ENCODE measurements at regions not wholly inside any gene's neighbourhood (a gene's known extent, or its start where the extent isn't known, plus 50 kb on each side); places are given as distances from the start of the nearest gene placed in this dataset.

DNA sequence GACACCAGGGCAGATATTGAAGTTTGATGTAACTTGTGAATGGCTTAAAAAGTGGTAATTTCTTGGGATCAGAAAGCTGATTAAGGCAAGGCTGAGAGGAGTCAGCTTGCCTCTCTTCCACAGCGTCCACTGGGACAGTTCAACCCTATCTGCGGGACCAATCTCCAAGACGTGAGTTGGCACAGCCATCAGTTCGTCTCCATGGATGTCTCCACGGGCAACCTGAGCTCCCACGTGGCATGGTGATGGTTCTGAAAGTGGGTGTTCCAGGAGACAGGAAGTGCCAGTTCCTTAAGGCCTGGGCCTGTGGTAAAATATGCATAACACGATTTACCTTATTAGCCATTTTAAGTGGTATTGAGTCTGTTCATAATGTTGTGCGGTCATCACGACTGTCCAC, 67.9 kb upstream of the BHLHE23 start:
- TF ChIP-seq NR2F6 (IDR thresholded peaks at IDR 0.05) (no peak), NR2F6 (CRISPR knock-in tag; IDR thresholded peaks at IDR 0.05) (no peak), TP53 (CRISPR knock-in tag; conservative IDR thresholded peaks at IDR 0.05) (no peak), RAD21 (CRISPR knock-in tag; IDR thresholded peaks at IDR 0.05) (no peak), CBX5 (CRISPR knock-in tag; IDR thresholded peaks at IDR 0.05; ENCODE audit: borderline replicate concordance) (no peak), SALL2 (CRISPR knock-in tag; IDR thresholded peaks at IDR 0.05) (no peak), POLR2AphosphoS5 (IDR thresholded peaks at IDR 0.05; ENCODE audit: low read depth, low read length) (no peak), IKZF1 (IDR thresholded peaks at IDR 0.05) (no peak)
- TF ChIP-seq, protein P1, sequence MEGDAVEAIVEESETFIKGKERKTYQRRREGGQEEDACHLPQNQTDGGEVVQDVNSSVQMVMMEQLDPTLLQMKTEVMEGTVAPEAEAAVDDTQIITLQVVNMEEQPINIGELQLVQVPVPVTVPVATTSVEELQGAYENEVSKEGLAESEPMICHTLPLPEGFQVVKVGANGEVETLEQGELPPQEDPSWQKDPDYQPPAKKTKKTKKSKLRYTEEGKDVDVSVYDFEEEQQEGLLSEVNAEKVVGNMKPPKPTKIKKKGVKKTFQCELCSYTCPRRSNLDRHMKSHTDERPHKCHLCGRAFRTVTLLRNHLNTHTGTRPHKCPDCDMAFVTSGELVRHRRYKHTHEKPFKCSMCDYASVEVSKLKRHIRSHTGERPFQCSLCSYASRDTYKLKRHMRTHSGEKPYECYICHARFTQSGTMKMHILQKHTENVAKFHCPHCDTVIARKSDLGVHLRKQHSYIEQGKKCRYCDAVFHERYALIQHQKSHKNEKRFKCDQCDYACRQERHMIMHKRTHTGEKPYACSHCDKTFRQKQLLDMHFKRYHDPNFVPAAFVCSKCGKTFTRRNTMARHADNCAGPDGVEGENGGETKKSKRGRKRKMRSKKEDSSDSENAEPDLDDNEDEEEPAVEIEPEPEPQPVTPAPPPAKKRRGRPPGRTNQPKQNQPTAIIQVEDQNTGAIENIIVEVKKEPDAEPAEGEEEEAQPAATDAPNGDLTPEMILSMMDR (CRISPR knock-in tag; IDR thresholded peaks at IDR 0.05) = no peak

Data from HepG2 (cell line).